ENCODE measurements at regions not wholly inside any gene's neighbourhood (a gene's known extent, or its start where the extent isn't known, plus 50 kb on each side); places are given as distances from the start of the nearest gene placed in this dataset.

DNA sequence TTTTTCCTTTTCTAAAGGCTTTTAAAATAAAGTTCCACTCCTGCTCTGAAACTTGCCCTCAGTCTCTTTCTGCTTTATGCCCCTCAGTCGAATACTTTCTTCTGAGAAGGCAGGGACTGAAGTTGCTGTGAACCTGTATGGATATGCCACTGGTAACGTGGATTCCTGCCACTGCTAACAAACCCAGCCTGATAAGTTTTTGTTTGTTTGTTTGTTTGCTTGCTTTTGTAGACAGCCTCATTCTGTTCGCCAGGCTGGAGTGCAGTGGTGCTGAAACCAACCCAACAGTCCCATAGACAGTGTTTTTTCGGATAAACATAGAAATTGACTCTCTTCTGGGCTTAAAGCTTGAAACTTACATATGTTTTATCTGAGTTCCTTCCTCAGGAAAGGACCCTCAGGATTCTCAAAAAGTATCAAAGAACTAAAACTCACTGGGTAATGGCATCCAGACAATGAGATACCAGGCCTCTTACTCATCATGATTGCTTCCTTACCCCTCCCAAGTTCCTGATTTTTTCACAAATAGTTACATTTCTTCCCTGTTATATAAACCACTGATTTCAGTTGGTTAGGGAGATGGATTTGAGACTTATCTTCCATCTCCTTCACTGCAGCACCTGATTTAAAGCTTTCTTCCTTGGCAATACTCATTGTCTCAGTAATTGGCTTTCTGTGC lies 273.6 kb downstream of the SDHAF3 start:
- no peaks in the 10 kb centered on the region for H3K4me1 Mint-ChIP-seq
- Histone ChIP-seq H3K4me3 (ENCODE audit: low read length) (no peak overlapping the region), H3K36me3 (ENCODE audit: insufficient read depth, low read length) (no peaks in the 10 kb centered on the region), H3K27ac (ENCODE audit: low read depth, low read length) (no peak overlapping the region), H3K9me3 (ENCODE audit: low read length) (no peaks in the 10 kb centered on the region), H3K27me3 (ENCODE audit: insufficient read depth, low read length, poor library complexity, severe bottlenecking) (no peaks in the 10 kb centered on the region), H3K4me1 (ENCODE audit: insufficient read depth, low read length) (no peaks in the 10 kb centered on the region)
- ChIA-PET CTCF (no interaction called here), POLR2A (no interaction called here)
- no peaks in the 10 kb centered on the region for H3K36me3 Mint-ChIP-seq
- no peak overlapping the region for H3K4me3 Mint-ChIP-seq
- peaks cover 0 to under 1% of the 10 kb centered on the region in 2 donors for H3K27me3 Mint-ChIP-seq
- no peak for DNase-seq
- H3K9me3 Mint-ChIP-seq, result peaks cover 0 to 4% (median 0%) of the 10 kb centered on the region in 5 donors
- H3K27ac Mint-ChIP-seq, result no peak overlapping the region

DNA sequence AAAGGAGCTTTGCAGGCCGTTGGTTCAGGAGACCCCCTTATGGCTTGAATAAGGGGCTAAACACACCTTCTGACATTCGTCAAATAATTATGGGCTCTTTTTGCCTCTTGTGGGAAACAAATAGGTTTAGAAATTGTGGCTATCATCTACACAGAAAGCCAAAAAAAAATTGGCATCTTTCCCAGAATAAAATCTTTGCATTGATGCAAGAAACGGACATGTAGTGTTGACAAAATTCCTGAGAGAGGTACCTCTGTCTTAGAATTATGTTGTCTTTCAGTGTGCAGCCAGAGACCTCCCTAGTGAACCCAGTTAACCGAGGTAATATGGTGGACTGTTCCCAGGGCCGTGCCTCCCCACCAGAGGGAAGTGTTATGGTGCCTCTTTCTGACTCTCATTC lies 283.9 kb downstream of the SDHAF3 start:
- Histone ChIP-seq H3K27me3 (ENCODE audit: insufficient read depth, low read length, poor library complexity, severe bottlenecking) (no peaks in the 10 kb centered on the region), H3K4me1 (ENCODE audit: insufficient read depth, low read length) (no peaks in the 10 kb centered on the region), H3K36me3 (ENCODE audit: insufficient read depth, low read length) (no peaks in the 10 kb centered on the region), H3K9me3 (ENCODE audit: low read length) (no peaks in the 10 kb centered on the region), H3K4me3 (ENCODE audit: low read length) (no peak overlapping the region), H3K27ac (ENCODE audit: low read depth, low read length) (no peak overlapping the region)
- ChIA-PET CTCF (no interaction called here), POLR2A (no interaction called here)
- no peak overlapping the region for H3K4me3 Mint-ChIP-seq
- no peaks in the 10 kb centered on the region for H3K9me3 Mint-ChIP-seq
- H3K4me1 Mint-ChIP-seq, result no peaks in the 10 kb centered on the region
- DNase-seq, result no peak
- no peak overlapping the region for H3K27ac Mint-ChIP-seq
- no peaks in the 10 kb centered on the region for H3K36me3 Mint-ChIP-seq
- H3K27me3 Mint-ChIP-seq, result peaks cover 0 to 3% of the 10 kb centered on the region in 2 donors

DNA sequence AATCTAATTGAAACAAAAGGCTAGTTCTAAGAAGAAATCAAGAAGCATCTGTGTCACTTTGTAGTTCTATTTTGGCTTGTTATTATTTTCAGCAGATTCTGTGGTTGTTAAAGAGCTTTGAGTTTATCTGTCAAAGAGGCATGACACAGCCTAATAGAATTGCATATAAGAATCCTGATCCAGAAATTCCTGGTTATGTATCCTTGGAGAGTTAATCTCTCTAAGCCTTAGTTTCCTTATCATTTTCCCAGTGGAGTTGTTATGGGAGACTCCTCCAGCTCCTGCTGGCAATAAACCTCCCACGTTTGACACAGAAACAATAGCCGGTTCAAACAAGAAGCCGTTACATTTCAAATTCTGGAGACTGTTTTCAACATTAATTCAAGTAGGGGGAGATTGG lies 288.3 kb downstream of the SDHAF3 start:
- POLR2A ChIA-PET, result no interaction called here

DNA sequence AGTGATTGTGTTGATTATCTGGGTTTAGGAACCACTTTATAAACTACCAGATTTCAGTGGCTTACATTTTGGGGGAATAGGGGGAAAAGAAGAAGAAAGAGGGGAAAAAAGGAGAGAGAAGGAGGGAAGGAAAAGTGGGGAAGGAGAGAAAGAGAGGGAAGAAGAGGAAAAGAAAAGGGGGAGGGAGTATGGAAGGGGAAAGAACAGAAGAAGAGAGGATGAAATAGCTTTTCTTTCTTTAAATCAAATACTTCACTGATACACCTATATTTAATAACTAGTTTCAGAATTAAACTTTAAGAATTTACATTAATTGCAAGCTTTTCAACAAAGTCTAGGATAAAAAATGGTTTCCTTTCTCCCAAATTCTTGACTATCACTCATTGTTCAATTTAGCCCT lies 289.6 kb downstream of the SDHAF3 start:
- Histone ChIP-seq H3K9me3 (ENCODE audit: low read length) (no peaks in the 10 kb centered on the region), H3K36me3 (ENCODE audit: insufficient read depth, low read length) (no peaks in the 10 kb centered on the region), H3K27me3 (ENCODE audit: insufficient read depth, low read length, poor library complexity, severe bottlenecking) (no peaks in the 10 kb centered on the region), H3K27ac (ENCODE audit: low read depth, low read length) (no peak overlapping the region), H3K4me3 (ENCODE audit: low read length) (no peak overlapping the region), H3K4me1 (ENCODE audit: insufficient read depth, low read length) (no peaks in the 10 kb centered on the region)
- H3K9me3 Mint-ChIP-seq, result peaks cover 0 to 3% (median 0%) of the 10 kb centered on the region in 5 donors
- no peak for DNase-seq
- H3K27me3 Mint-ChIP-seq, result no peaks in the 10 kb centered on the region
- no peaks in the 10 kb centered on the region for H3K36me3 Mint-ChIP-seq
- no peak overlapping the region for H3K4me3 Mint-ChIP-seq
- ChIA-PET CTCF (no interaction called here), POLR2A (no interaction called here)
- H3K4me1 Mint-ChIP-seq, result no peaks in the 10 kb centered on the region
- H3K27ac Mint-ChIP-seq, result no peak overlapping the region

More for the DNA sequence above, 288.3 kb downstream of the SDHAF3 start:
- CTCF ChIA-PET, result no interaction called here
- peaks cover 0 to 3% (median 0%) of the 10 kb centered on the region in 5 donors for H3K9me3 Mint-ChIP-seq
- H3K4me1 Mint-ChIP-seq, result no peaks in the 10 kb centered on the region
- no peak overlapping the region for H3K4me3 Mint-ChIP-seq
- H3K27me3 Mint-ChIP-seq, result no peaks in the 10 kb centered on the region
- no peak overlapping the region for H3K27ac Mint-ChIP-seq
- Histone ChIP-seq H3K4me3 (ENCODE audit: low read length) (no peak overlapping the region), H3K4me1 (ENCODE audit: insufficient read depth, low read length) (no peaks in the 10 kb centered on the region), H3K9me3 (ENCODE audit: low read length) (no peaks in the 10 kb centered on the region), H3K36me3 (ENCODE audit: insufficient read depth, low read length) (no peaks in the 10 kb centered on the region), H3K27me3 (ENCODE audit: insufficient read depth, low read length, poor library complexity, severe bottlenecking) (no peaks in the 10 kb centered on the region), H3K27ac (ENCODE audit: low read depth, low read length) (no peak overlapping the region)
- no peak for DNase-seq
- no peaks in the 10 kb centered on the region for H3K36me3 Mint-ChIP-seq

DNA sequence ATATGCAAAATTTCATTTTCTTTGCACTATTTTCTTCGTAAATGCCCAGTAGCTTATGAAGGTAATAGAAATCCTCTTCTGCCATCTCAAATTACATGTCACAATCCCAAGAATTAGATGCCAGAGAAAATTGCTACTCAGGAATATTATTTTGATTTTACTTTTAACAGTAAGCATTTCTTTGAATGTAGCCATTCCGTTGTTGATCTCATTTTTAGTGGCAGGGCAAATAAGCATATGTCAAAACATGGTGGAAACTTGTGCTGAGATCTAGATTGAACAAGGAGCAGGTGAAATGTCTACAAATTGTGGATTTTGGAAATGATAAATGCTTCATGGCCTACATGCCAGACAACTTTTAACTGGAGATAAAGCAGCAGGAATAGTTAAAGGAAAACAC lies 291.8 kb downstream of the SDHAF3 start:
- H3K36me3 Mint-ChIP-seq, result no peaks in the 10 kb centered on the region
- peaks cover 0 to 3% (median 0%) of the 10 kb centered on the region in 5 donors for H3K9me3 Mint-ChIP-seq
- Histone ChIP-seq H3K4me3 (ENCODE audit: low read length) (no peak overlapping the region), H3K4me1 (ENCODE audit: insufficient read depth, low read length) (no peaks in the 10 kb centered on the region), H3K36me3 (ENCODE audit: insufficient read depth, low read length) (no peaks in the 10 kb centered on the region), H3K27me3 (ENCODE audit: insufficient read depth, low read length, poor library complexity, severe bottlenecking) (no peaks in the 10 kb centered on the region), H3K9me3 (ENCODE audit: low read length) (no peaks in the 10 kb centered on the region), H3K27ac (ENCODE audit: low read depth, low read length) (no peak overlapping the region)
- H3K4me1 Mint-ChIP-seq, result no peaks in the 10 kb centered on the region
- no peak overlapping the region for H3K27ac Mint-ChIP-seq
- CTCF ChIA-PET, result no interaction called here
- POLR2A ChIA-PET, result no interaction called here
- no peaks in the 10 kb centered on the region for H3K27me3 Mint-ChIP-seq
- no peak for DNase-seq
- H3K4me3 Mint-ChIP-seq, result no peak overlapping the region

DNA sequence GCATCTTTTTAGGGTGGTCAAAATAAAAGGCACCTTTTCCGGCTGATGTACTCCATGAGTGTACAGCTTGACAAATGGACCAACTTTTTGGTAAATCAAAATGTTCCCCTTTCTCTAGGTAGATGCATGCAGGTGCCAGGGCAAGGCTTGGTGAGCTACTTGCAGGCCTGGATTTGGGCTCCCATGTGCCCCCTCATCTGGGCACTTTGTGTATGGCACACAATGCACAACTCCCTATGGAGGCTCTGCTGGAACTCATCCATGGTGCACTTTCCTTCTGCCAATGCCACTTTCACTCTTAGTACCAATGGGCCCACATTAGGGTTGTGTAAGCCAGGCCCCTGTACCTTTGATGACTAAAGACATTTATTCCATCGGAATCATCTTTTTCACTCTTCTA lies 300.8 kb downstream of the SDHAF3 start:
- no peaks in the 10 kb centered on the region for H3K27me3 ChIP-seq (ENCODE audit: insufficient read depth, low read length, poor library complexity, severe bottlenecking)
- ChIA-PET POLR2A (no interaction called here), CTCF (no interaction called here)
- no peak overlapping the region for H3K4me3 ChIP-seq (ENCODE audit: low read length)
- no peaks in the 10 kb centered on the region for H3K4me1 Mint-ChIP-seq
- peaks cover 0 to 11% (median 4%) of the 10 kb centered on the region in 5 donors for H3K9me3 Mint-ChIP-seq
- no peak overlapping the region for H3K27ac ChIP-seq (ENCODE audit: low read depth, low read length)
- H3K4me1 ChIP-seq (ENCODE audit: insufficient read depth, low read length), result no peaks in the 10 kb centered on the region
- no peak for DNase-seq
- H3K36me3 ChIP-seq (ENCODE audit: insufficient read depth, low read length), result no peaks in the 10 kb centered on the region
- no peaks in the 10 kb centered on the region for H3K36me3 Mint-ChIP-seq
- H3K27me3 Mint-ChIP-seq, result peaks cover 0 to 2% of the 10 kb centered on the region in 2 donors
- no peak overlapping the region for H3K27ac Mint-ChIP-seq
- H3K9me3 ChIP-seq (ENCODE audit: low read length), result no peaks in the 10 kb centered on the region
- H3K4me3 Mint-ChIP-seq, result no peak overlapping the region

DNA sequence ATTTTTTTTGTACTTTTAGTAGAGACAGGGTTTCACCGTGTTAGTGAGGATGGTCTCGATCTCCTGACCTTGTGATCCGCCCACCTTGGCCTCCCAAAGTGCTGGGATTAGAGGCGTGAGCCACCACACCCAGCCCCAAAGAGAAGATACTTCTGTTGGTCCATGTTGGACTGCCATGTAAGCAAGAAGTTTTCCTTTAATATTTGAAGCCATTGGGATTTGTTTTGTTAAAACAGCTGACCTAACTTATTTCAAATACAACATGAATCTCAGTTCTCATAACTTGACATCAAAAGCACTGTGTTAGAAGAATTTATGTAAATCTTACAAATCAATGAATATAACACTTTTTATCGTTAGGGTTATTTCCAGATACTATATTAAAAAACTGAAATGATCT lies 302.4 kb downstream of the SDHAF3 start:
- ChIA-PET POLR2A (no interaction called here), CTCF (no interaction called here)
- no peaks in the 10 kb centered on the region for H3K9me3 ChIP-seq (ENCODE audit: low read length)
- Mint-ChIP-seq H3K4me1 (no peaks in the 10 kb centered on the region), H3K36me3 (no peaks in the 10 kb centered on the region), H3K27ac (no peak overlapping the region), H3K4me3 (no peak overlapping the region), H3K27me3 (peaks cover 0 to 2% of the 10 kb centered on the region in 2 donors), H3K9me3 (peaks cover 0 to 11% (median 4%) of the 10 kb centered on the region in 5 donors)
- H3K27ac ChIP-seq (ENCODE audit: low read depth, low read length), result no peak overlapping the region
- H3K4me1 ChIP-seq (ENCODE audit: insufficient read depth, low read length), result no peaks in the 10 kb centered on the region
- DNase-seq, result no peak
- H3K4me3 ChIP-seq (ENCODE audit: low read length), result no peak overlapping the region
- H3K27me3 ChIP-seq (ENCODE audit: insufficient read depth, low read length, poor library complexity, severe bottlenecking), result no peaks in the 10 kb centered on the region
- no peaks in the 10 kb centered on the region for H3K36me3 ChIP-seq (ENCODE audit: insufficient read depth, low read length)

DNA sequence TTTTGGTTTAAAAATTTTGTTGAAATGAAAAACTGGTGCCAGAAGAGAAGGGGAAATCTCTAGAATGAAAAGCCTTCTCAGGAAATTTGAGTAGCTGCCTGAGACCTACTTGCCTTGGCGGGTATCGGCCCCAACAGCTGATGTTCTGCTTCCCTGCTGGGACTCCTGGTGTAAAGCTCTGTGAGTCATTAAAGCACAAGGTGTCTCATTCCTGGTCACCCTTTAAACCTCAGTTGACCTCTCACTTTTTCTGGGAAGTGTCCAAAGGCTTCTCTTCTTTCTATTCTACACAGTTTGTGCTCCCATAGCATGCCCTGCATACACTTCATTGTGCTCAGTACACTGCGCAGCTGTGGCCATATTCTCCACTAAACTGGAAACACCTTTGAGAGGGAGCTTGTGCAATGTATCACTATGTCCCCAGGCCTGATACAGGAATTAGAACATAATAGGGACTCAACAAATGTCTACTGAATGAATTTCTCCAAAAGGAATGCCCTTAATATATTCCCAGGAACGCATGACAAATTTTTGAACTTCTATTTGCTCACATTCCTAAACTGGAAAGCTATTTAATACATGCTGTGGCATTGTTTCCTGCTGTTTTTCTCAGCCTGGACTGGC lies 303.9 kb downstream of the SDHAF3 start:
- no peak for DNase-seq
- H3K4me1 ChIP-seq (ENCODE audit: insufficient read depth, low read length), result no peaks in the 10 kb centered on the region

More for the DNA sequence above, 303.9 kb downstream of the SDHAF3 start:
- peaks cover 0 to 10% (median 2%) of the 10 kb centered on the region in 5 donors for H3K9me3 Mint-ChIP-seq
- H3K27ac Mint-ChIP-seq, result no peak overlapping the region
- no peaks in the 10 kb centered on the region for H3K36me3 Mint-ChIP-seq
- no peak overlapping the region for H3K27ac ChIP-seq (ENCODE audit: low read depth, low read length)
- H3K27me3 Mint-ChIP-seq, result peaks cover 0 to 2% of the 10 kb centered on the region in 2 donors
- no peaks in the 10 kb centered on the region for H3K36me3 ChIP-seq (ENCODE audit: insufficient read depth, low read length)
- ChIA-PET CTCF (no interaction called here), POLR2A (no interaction called here)
- H3K9me3 ChIP-seq (ENCODE audit: low read length), result no peaks in the 10 kb centered on the region
- H3K27me3 ChIP-seq (ENCODE audit: insufficient read depth, low read length, poor library complexity, severe bottlenecking), result no peaks in the 10 kb centered on the region
- H3K4me1 Mint-ChIP-seq, result no peaks in the 10 kb centered on the region
- no peak overlapping the region for H3K4me3 Mint-ChIP-seq
- H3K4me3 ChIP-seq (ENCODE audit: low read length), result no peak overlapping the region

All from CD8-positive, alpha-beta memory T cell (primary cell).